ENCODE measurements at regions not wholly inside any gene's neighbourhood (a gene's known extent, or its start where the extent isn't known, plus 50 kb on each side); places are given as distances from the start of the nearest gene placed in this dataset.

DNA sequence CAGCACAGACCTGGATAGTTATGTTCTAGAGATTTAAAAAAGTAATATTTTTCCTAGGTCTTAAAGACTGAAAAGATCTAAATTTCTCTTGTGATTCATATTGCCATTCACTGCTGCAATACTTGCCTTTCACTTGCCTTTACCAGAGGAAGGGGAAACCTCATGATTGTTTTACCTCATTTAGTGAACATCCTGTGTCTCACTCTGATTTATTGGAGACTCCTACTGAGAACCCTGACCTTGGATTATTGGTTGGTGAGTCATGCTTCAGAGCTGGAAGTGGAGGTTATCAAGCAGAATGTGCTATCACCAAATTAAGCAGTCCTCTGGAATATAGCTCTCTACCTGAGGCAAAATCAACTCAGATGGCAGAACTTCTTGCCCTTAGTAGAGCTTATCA is 500.5 kb downstream of the TSN start:
- TF ChIP-seq, protein P1, sequence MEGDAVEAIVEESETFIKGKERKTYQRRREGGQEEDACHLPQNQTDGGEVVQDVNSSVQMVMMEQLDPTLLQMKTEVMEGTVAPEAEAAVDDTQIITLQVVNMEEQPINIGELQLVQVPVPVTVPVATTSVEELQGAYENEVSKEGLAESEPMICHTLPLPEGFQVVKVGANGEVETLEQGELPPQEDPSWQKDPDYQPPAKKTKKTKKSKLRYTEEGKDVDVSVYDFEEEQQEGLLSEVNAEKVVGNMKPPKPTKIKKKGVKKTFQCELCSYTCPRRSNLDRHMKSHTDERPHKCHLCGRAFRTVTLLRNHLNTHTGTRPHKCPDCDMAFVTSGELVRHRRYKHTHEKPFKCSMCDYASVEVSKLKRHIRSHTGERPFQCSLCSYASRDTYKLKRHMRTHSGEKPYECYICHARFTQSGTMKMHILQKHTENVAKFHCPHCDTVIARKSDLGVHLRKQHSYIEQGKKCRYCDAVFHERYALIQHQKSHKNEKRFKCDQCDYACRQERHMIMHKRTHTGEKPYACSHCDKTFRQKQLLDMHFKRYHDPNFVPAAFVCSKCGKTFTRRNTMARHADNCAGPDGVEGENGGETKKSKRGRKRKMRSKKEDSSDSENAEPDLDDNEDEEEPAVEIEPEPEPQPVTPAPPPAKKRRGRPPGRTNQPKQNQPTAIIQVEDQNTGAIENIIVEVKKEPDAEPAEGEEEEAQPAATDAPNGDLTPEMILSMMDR (IDR thresholded peaks at IDR 0.05): no peak
- no peak for TF ChIP-seq EZH2 (IDR thresholded peaks at IDR 0.05; ENCODE audit: borderline replicate concordance, insufficient read depth, low read depth, low read length, poor library complexity, severe bottlenecking)
